Ishikawa (cell line): ENCODE measurements at regions not wholly inside any gene's neighbourhood (a gene's known extent, or its start where the extent isn't known, plus 50 kb on each side); places are given as distances from the start of the nearest gene placed in this dataset.

Experiments
- EP300 ChIP-seq: IDR thresholded peaks from 2 replicates; pipeline ENCODE4 v1.6.1; 2012; ENCODE audit warnings: borderline replicate concordance
- TCF12 ChIP-seq: IDR thresholded peaks from 2 replicates; pipeline ENCODE4 v1.6.1; 2012; ENCODE audit warnings: low read depth
- TF ChIP-seq, protein P1 (sequence below): IDR thresholded peaks from 2 replicates; pipeline ENCODE4 v1.6.1; 2012; ENCODE audit warnings: low read depth, mild to moderate bottlenecking

DNA sequence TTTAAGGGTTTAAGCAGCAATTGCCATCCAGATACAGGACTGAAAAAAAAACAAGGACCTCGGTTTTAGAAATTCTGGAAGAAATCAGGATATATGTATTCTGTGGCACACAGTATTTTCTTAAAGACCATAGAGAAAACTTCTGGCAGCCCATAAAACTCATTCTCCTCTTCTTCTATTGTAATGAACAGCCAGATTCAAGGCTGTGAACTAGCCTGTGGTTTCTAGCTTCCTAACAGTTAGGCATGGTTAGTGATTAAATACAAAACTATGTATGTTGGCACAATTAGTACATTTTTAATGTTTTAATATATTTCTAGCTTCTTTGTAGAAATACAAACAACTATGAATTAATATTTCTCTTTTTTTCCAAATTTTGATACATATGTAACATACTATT is 555.7 kb downstream of the DSC3 start:
- TF ChIP-seq, protein P1, sequence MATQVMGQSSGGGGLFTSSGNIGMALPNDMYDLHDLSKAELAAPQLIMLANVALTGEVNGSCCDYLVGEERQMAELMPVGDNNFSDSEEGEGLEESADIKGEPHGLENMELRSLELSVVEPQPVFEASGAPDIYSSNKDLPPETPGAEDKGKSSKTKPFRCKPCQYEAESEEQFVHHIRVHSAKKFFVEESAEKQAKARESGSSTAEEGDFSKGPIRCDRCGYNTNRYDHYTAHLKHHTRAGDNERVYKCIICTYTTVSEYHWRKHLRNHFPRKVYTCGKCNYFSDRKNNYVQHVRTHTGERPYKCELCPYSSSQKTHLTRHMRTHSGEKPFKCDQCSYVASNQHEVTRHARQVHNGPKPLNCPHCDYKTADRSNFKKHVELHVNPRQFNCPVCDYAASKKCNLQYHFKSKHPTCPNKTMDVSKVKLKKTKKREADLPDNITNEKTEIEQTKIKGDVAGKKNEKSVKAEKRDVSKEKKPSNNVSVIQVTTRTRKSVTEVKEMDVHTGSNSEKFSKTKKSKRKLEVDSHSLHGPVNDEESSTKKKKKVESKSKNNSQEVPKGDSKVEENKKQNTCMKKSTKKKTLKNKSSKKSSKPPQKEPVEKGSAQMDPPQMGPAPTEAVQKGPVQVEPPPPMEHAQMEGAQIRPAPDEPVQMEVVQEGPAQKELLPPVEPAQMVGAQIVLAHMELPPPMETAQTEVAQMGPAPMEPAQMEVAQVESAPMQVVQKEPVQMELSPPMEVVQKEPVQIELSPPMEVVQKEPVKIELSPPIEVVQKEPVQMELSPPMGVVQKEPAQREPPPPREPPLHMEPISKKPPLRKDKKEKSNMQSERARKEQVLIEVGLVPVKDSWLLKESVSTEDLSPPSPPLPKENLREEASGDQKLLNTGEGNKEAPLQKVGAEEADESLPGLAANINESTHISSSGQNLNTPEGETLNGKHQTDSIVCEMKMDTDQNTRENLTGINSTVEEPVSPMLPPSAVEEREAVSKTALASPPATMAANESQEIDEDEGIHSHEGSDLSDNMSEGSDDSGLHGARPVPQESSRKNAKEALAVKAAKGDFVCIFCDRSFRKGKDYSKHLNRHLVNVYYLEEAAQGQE: no peak
- TF ChIP-seq EP300 (no peak), TCF12 (no peak)
